ENCODE measurements at regions not wholly inside any gene's neighbourhood (a gene's known extent, or its start where the extent isn't known, plus 50 kb on each side); places are given as distances from the start of the nearest gene placed in this dataset.

GRCh38 chr17:54466875-54467274 lies 433.8 kb upstream of the TOM1L1 start:
- intact Hi-C loops (cut with DNase I; ENCODE audit: low total_unique reads) = no loop called here
- no peak for TF ChIP-seq POLR2A (IDR thresholded peaks at IDR 0.05)
- TF ChIP-seq CTCF (IDR thresholded peaks at IDR 0.05) = no peak
- no peaks in the 10 kb centered on the region for H3K4me1 ChIP-seq
- no peak overlapping the region for H3K4me3 ChIP-seq
- H3K27me3 ChIP-seq = no peaks in the 10 kb centered on the region
- no peak overlapping the region for H3K27ac ChIP-seq
- DNase-seq = no peak
- no peaks in the 10 kb centered on the region for H3K9me3 ChIP-seq
- no peaks in the 10 kb centered on the region for H3K36me3 ChIP-seq

GRCh38 chr17:54482843-54483242 lies 417.8 kb upstream of the TOM1L1 start:
- no peak for TF ChIP-seq POLR2A (IDR thresholded peaks at IDR 0.05)
- no peak for TF ChIP-seq CTCF (IDR thresholded peaks at IDR 0.05)
- intact Hi-C loops (cut with DNase I; ENCODE audit: low total_unique reads) = no loop called here
- H3K4me1 ChIP-seq = no peaks in the 10 kb centered on the region
- H3K36me3 ChIP-seq = no peaks in the 10 kb centered on the region
- no peaks in the 10 kb centered on the region for H3K9me3 ChIP-seq
- no peak for DNase-seq
- no peaks in the 10 kb centered on the region for H3K27me3 ChIP-seq
- no peak overlapping the region for H3K27ac ChIP-seq
- no peak overlapping the region for H3K4me3 ChIP-seq

GRCh38 chr17:54493691-54494090 lies 407.0 kb upstream of the TOM1L1 start:
- no peaks in the 10 kb centered on the region for H3K36me3 ChIP-seq
- TF ChIP-seq CTCF (IDR thresholded peaks at IDR 0.05) = no peak
- H3K4me1 ChIP-seq = no peaks in the 10 kb centered on the region
- H3K4me3 ChIP-seq = no peak overlapping the region
- no peak for DNase-seq
- H3K9me3 ChIP-seq = no peaks in the 10 kb centered on the region
- intact Hi-C loops (cut with DNase I; ENCODE audit: low total_unique reads) = no loop called here
- H3K27me3 ChIP-seq = no peaks in the 10 kb centered on the region
- no peak overlapping the region for H3K27ac ChIP-seq

- Histone ChIP-seq H3K27me3 (no peaks in the 10 kb centered on the region), H3K9me3 (no peaks in the 10 kb centered on the region), H3K4me1 (no peaks in the 10 kb centered on the region), H3K4me3 (no peak overlapping the region), H3K36me3 (no peaks in the 10 kb centered on the region), H3K27ac (no peak overlapping the region)
- no peak for DNase-seq
- intact Hi-C loops (cut with DNase I; ENCODE audit: low total_unique reads) = no loop called here
- no peak for TF ChIP-seq POLR2A (IDR thresholded peaks at IDR 0.05)
- no peak for TF ChIP-seq CTCF (IDR thresholded peaks at IDR 0.05)
Observed at GRCh38 chr17:54494721-54495715, 405.6 kb upstream of the TOM1L1 start.

GRCh38 chr17:54505404-54505803 lies 395.2 kb upstream of the TOM1L1 start:
- Histone ChIP-seq H3K36me3 (no peaks in the 10 kb centered on the region), H3K4me1 (no peaks in the 10 kb centered on the region), H3K27me3 (no peaks in the 10 kb centered on the region), H3K4me3 (no peak overlapping the region), H3K9me3 (no peaks in the 10 kb centered on the region), H3K27ac (no peak overlapping the region)
- DNase-seq = no peak
- intact Hi-C loops (cut with DNase I; ENCODE audit: low total_unique reads) = no loop called here
- TF ChIP-seq CTCF (IDR thresholded peaks at IDR 0.05) (no peak), POLR2A (IDR thresholded peaks at IDR 0.05) (no peak)

Data from uterus (tissue), 3 donors.